Trophoblast cell (in vitro differentiated cells and primary cell): ENCODE measurements at regions not wholly inside any gene's neighbourhood (a gene's known extent, or its start where the extent isn't known, plus 50 kb on each side); places are given as distances from the start of the nearest gene placed in this dataset.

Experiments used
- DNase-seq, 2 donors: peaks; one replicate each; pipeline ENCODE4 v3.0.0-alpha.2; 2016
- H2AFZ ChIP-seq: 2 replicates; pipeline ENCODE4 v1.6.1; 2013; ENCODE audit warnings: low read length, moderate library complexity, mild to moderate bottlenecking; ENCODE audit not compliant: insufficient read depth, poor library complexity
- H2AK5ac ChIP-seq: 2 replicates; pipeline ENCODE4 v1.6.1; 2013; ENCODE audit warnings: mild to moderate bottlenecking, low read length
- H2BK120ac ChIP-seq: 2 replicates; pipeline ENCODE4 v1.6.1; 2013; ENCODE audit warnings: low read length, mild to moderate bottlenecking, moderate library complexity; ENCODE audit not compliant: insufficient read depth, poor library complexity
- H2BK12ac ChIP-seq: 2 replicates; pipeline ENCODE4 v1.6.1; 2013; ENCODE audit warnings: mild to moderate bottlenecking, low read length, moderate library complexity
- H2BK5ac ChIP-seq: 2 replicates; pipeline ENCODE4 v1.6.1; 2013; ENCODE audit warnings: low read length, low read depth, moderate library complexity, mild to moderate bottlenecking; ENCODE audit not compliant: poor library complexity
- H3K14ac ChIP-seq: 2 replicates; pipeline ENCODE4 v1.6.1; 2013; ENCODE audit warnings: mild to moderate bottlenecking, low read length
- H3K18ac ChIP-seq: 2 replicates; pipeline ENCODE4 v1.6.1; 2013; ENCODE audit warnings: mild to moderate bottlenecking, low read length
- H3K23ac ChIP-seq: 2 replicates; pipeline ENCODE4 v1.6.1; 2013; ENCODE audit warnings: low read length
- H3K27ac ChIP-seq: 2 replicates; pipeline ENCODE4 v1.5.1; 2013; ENCODE audit warnings: low read depth, mild to moderate bottlenecking, inconsistent platforms, low read length, moderate library complexity
- H3K27me3 ChIP-seq: 2 replicates; pipeline ENCODE4 v1.6.1; 2013; ENCODE audit warnings: inconsistent platforms, mild to moderate bottlenecking, low read length, moderate library complexity; ENCODE audit not compliant: insufficient read depth
- H3K36me3 ChIP-seq, 2 experiments: 1 replicate in 1 of 2; 2 replicates in 1 of 2; pipeline ENCODE4 v1.6.1; 2013; ENCODE audit warnings: low read length in 2 of 2, mild to moderate bottlenecking in 2 of 2, moderate library complexity in 1 of 2; ENCODE audit not compliant: insufficient read depth in 2 of 2, control insufficient read depth in 1 of 2
- H3K4ac ChIP-seq: 2 replicates; pipeline ENCODE4 v1.6.1; 2013; ENCODE audit warnings: low read depth, mild to moderate bottlenecking, low read length, moderate library complexity
- H3K4me1 ChIP-seq, 2 experiments: 1 replicate in 1 of 2; 2 replicates in 1 of 2; pipeline ENCODE4 v1.6.1; 2013; ENCODE audit warnings: low read length in 2 of 2, mild to moderate bottlenecking in 2 of 2, moderate library complexity in 1 of 2; ENCODE audit not compliant: insufficient read depth in 2 of 2, control insufficient read depth in 1 of 2
- H3K4me2 ChIP-seq: 2 replicates; pipeline ENCODE4 v1.6.1; 2013; ENCODE audit warnings: inconsistent platforms, mild to moderate bottlenecking, low read length, moderate library complexity
- H3K4me3 ChIP-seq: 2 replicates; pipeline ENCODE4 v1.5.1; 2013; ENCODE audit warnings: mild to moderate bottlenecking, low read depth, low read length, inconsistent platforms
- H3K79me1 ChIP-seq: one replicate; pipeline ENCODE4 v1.6.1; 2013; ENCODE audit warnings: low read length
- H3K79me2 ChIP-seq: 2 replicates; pipeline ENCODE4 v1.6.1; 2013; ENCODE audit warnings: low read length, mild to moderate bottlenecking; ENCODE audit not compliant: control insufficient read depth, insufficient read depth, poor library complexity
- H3K9ac ChIP-seq: 2 replicates; pipeline ENCODE4 v1.6.1; 2013; ENCODE audit warnings: mild to moderate bottlenecking, low read length
- H3K9me3 ChIP-seq: 2 replicates; pipeline ENCODE4 v1.6.1; 2013; ENCODE audit warnings: low read depth, mild to moderate bottlenecking, control low read depth, inconsistent platforms, low read length; ENCODE audit not compliant: insufficient read depth
- H4K12ac ChIP-seq: 2 replicates; pipeline ENCODE4 v1.6.1; 2013; ENCODE audit warnings: low read depth, mild to moderate bottlenecking, low read length, moderate library complexity
- H4K8ac ChIP-seq: 2 replicates; pipeline ENCODE4 v1.6.1; 2013; ENCODE audit warnings: low read depth, mild to moderate bottlenecking, low read length, moderate library complexity
- H4K91ac ChIP-seq: one replicate; pipeline ENCODE4 v1.6.1; 2013; ENCODE audit warnings: low read depth, mild to moderate bottlenecking, low read length, moderate library complexity
- WGBS: extraction: QIAGEN DNeasy Blood & Tissue Kit; methylation state at CpG from one replicate; pipeline ENCODE4 v1.1.7; 2013; ENCODE audit warnings: missing lambda C conversion rate; ENCODE audit not compliant: insufficient read length, insufficient coverage; ENCODE audit errors: extremely low coverage; 5-methylcytosine and 5-hydroxymethylcytosine counted together

- peaks cover 2% of the 10 kb centered on the region for H3K27me3 ChIP-seq
- no peak overlapping the region for H2AFZ ChIP-seq
- no peaks in the 10 kb centered on the region for H3K79me2 ChIP-seq
- WGBS = no CpG with 5 or more reads among the region's 19 CpGs
- no peak overlapping the region for H3K4me3 ChIP-seq
- no peak overlapping the region for H3K23ac ChIP-seq
- H2BK12ac ChIP-seq = no peak overlapping the region
- no peak overlapping the region for H2AK5ac ChIP-seq
- H3K4ac ChIP-seq = no peak overlapping the region
- H3K9me3 ChIP-seq = peaks cover 38% of the 10 kb centered on the region
- H3K27ac ChIP-seq = no peak overlapping the region
- H3K18ac ChIP-seq = no peak overlapping the region
- H3K14ac ChIP-seq = no peak overlapping the region
- H3K9ac ChIP-seq = no peak overlapping the region
- DNase-seq = no peak
- no peak overlapping the region for H4K12ac ChIP-seq
- no peak overlapping the region for H2BK120ac ChIP-seq
- no peaks in the 10 kb centered on the region for H3K36me3 ChIP-seq
- no peaks in the 10 kb centered on the region for H3K79me1 ChIP-seq
- H4K8ac ChIP-seq = no peak overlapping the region
- H2BK5ac ChIP-seq = no peak overlapping the region
- H4K91ac ChIP-seq = no peak overlapping the region
- no peak overlapping the region for H3K4me2 ChIP-seq
- H3K4me1 ChIP-seq = no peaks in the 10 kb centered on the region
These were observed 248.6 kb downstream of the NDUFA10 start for GRCh38 chr2:239776436-239777005.

GRCh38 chr2:239775623-239776435, 249.3 kb downstream of the NDUFA10 start:
- Histone ChIP-seq H4K91ac (no peak overlapping the region), H3K79me2 (no peaks in the 10 kb centered on the region), H2BK120ac (no peak overlapping the region), H3K4me2 (no peak overlapping the region), H3K27me3 (peaks cover 2% of the 10 kb centered on the region), H3K23ac (no peak overlapping the region), H3K9ac (no peak overlapping the region), H2BK12ac (no peak overlapping the region), H3K79me1 (no peaks in the 10 kb centered on the region), H3K4me3 (no peak overlapping the region), H2AFZ (no peak overlapping the region), H3K9me3 (peaks cover 41% of the 10 kb centered on the region), H3K4ac (no peak overlapping the region), H2AK5ac (no peak overlapping the region), H3K18ac (no peak overlapping the region), H3K27ac (no peak overlapping the region), H2BK5ac (no peak overlapping the region), H3K4me1 (no peaks in the 10 kb centered on the region), H4K8ac (no peak overlapping the region), H3K36me3 (no peaks in the 10 kb centered on the region), H4K12ac (no peak overlapping the region), H3K14ac (no peak overlapping the region)
- no peak for DNase-seq
- no CpG with 5 or more reads among the region's 21 CpGs for WGBS

GRCh38 chr2:239774933-239775622, 250.1 kb downstream of the NDUFA10 start:
- no peak overlapping the region for H3K14ac ChIP-seq
- no peak overlapping the region for H2BK5ac ChIP-seq
- no peak overlapping the region for H2BK120ac ChIP-seq
- peaks cover 2% of the 10 kb centered on the region for H3K27me3 ChIP-seq
- H3K27ac ChIP-seq = no peak overlapping the region
- no CpG with 5 or more reads among the region's 17 CpGs for WGBS
- H3K36me3 ChIP-seq = no peaks in the 10 kb centered on the region
- no peaks in the 10 kb centered on the region for H3K4me1 ChIP-seq
- no peak overlapping the region for H4K12ac ChIP-seq
- H3K4me2 ChIP-seq = no peak overlapping the region
- no peak overlapping the region for H3K4me3 ChIP-seq
- no peak for DNase-seq
- no peak overlapping the region for H3K4ac ChIP-seq
- H2AK5ac ChIP-seq = no peak overlapping the region
- H2BK12ac ChIP-seq = no peak overlapping the region
- no peak overlapping the region for H3K9ac ChIP-seq
- H3K79me2 ChIP-seq = no peaks in the 10 kb centered on the region
- H4K91ac ChIP-seq = no peak overlapping the region
- H3K9me3 ChIP-seq = peaks cover 38% of the 10 kb centered on the region
- H2AFZ ChIP-seq = no peak overlapping the region
- H3K23ac ChIP-seq = no peak overlapping the region
- H3K79me1 ChIP-seq = no peaks in the 10 kb centered on the region
- H4K8ac ChIP-seq = no peak overlapping the region
- H3K18ac ChIP-seq = no peak overlapping the region

DNA sequence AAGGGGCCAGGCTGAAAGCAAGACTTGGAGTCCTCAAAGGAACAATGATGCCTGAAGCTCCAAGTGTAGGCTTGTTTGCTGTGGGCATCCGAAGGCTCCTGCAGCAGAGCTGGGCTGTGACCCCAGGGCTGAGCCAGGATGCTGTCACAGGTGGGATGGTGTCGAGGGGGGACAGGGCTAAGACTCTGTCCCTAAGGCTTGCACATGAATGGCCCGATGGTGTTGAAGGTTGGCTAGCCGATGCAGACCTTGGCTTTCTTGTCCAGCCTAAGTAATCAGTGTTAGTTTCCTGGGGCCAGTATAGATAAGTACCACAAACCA, 251.0 kb downstream of the NDUFA10 start:
- Histone ChIP-seq H3K4me1 (no peaks in the 10 kb centered on the region), H3K4me2 (no peak overlapping the region), H3K27me3 (peaks cover 2% of the 10 kb centered on the region), H3K27ac (no peak overlapping the region), H2BK120ac (no peak overlapping the region), H3K36me3 (no peaks in the 10 kb centered on the region), H4K91ac (no peak overlapping the region), H4K12ac (no peak overlapping the region), H3K9me3 (peaks cover 30% of the 10 kb centered on the region), H2BK12ac (no peak overlapping the region), H3K9ac (no peak overlapping the region), H3K14ac (no peak overlapping the region), H3K79me2 (no peaks in the 10 kb centered on the region), H3K4ac (no peak overlapping the region), H2AFZ (no peak overlapping the region), H3K4me3 (no peak overlapping the region), H3K23ac (no peak overlapping the region), H2AK5ac (no peak overlapping the region), H3K79me1 (no peaks in the 10 kb centered on the region), H3K18ac (no peak overlapping the region), H4K8ac (no peak overlapping the region), H2BK5ac (no peak overlapping the region)
- WGBS = no CpG with 5 or more reads among the region's 4 CpGs
- DNase-seq = no peak
